ENCODE measurements at regions not wholly inside any gene's neighbourhood (a gene's known extent, or its start where the extent isn't known, plus 50 kb on each side); places are given as distances from the start of the nearest gene placed in this dataset.

- no peak for DNase-seq
Measured at GRCh38 chr11:112723676-112724495, 237.3 kb upstream of the NCAM1 start.

- DNase-seq: no peak
Measured at GRCh38 chr11:112724496-112724790, 236.8 kb upstream of the NCAM1 start.

GRCh38 chr11:112725636-112726035 is 235.6 kb upstream of the NCAM1 start:
- DNase-seq: no peak

GRCh38 chr11:112727341-112727841 is 233.8 kb upstream of the NCAM1 start:
- DNase-seq: no peak

DNA sequence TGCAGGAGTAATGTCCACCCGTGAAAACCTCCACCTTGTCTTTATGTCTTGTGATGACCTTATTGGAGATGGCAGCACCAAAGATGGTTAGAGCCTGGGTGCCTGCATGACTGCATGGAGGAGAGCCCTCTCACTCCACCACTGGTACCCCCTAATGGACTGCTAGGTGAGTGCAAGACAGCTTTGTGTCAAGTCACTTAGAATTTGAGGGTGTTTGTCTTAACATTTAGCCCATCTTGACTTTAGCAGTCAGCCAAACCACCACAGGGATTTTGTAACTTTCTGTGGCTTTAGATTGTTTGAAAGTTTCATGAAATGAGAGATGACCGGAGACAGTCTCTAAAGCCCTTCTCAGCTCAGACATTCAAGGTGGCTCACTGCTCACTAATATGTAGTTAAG is 232.9 kb upstream of the NCAM1 start:
- DNase-seq: no peak

DNA sequence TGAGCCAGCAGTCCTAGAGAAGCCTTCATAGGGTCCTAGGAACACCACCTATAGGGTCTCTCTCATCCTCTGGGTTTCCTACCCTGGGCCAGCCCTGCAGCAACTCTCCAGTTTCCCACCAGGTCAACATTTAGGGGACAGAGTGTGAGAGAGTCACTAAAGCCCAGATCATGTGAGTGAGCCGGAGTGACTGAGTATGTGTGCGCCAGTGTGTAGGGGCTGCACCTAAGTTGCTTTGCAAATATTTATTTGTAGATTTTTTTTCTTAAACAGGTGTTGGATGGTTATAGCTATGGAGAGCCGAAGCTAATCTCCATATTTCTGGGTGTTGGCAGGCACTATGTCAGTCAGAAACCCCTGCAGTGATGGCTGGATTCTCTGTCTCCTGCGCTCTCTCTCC is 232.5 kb upstream of the NCAM1 start:
- DNase-seq: no peak

- DNase-seq: no peak
Measured at GRCh38 chr11:112730591-112730990, 230.6 kb upstream of the NCAM1 start.

DNA sequence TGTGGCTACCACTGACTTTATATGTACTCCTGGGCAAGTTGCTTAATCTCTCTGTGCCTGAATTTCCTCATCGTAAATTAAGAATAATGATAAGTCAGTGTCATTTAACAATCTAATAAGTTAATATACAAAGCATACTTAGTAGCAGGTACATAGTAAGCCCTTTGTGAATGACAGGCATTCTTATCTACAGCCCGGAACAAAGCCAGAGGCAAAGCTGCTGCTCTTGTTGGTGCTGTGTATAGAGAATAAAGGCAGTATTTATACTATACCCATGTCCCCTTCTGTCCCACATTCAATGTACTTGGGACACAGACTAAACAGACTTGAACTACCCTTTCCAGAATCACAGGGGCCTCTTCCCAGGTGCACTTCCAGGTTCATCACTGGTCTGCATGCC is 229.7 kb upstream of the NCAM1 start:
- no peak for DNase-seq

GRCh38 chr11:112732031-112732430 is 229.2 kb upstream of the NCAM1 start:
- no peak for DNase-seq

DNA sequence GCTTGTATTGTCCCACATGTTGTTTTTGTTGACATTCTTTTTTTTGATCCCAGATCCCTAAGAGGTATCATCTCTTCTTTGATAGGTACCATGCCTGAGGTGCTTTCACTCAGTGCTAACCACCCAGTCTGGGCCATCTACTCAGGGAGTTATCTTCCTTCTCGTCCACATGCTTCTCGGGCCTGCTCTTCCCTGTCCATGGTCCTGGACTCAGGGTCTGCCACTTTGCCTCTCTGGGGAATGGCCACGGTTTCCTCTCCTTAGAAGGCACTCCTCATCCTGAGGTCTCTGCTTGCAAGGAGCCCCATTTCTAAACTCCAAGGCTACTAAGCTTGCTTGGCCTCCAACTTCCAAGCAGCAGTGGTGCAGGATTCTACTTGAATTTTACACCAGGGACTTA is 227.0 kb upstream of the NCAM1 start:
- DNase-seq: peak; percentile 56

- no peak for DNase-seq
Measured at GRCh38 chr11:112735470-112735869, 225.8 kb upstream of the NCAM1 start.

GRCh38 chr11:112744041-112744440 is 217.2 kb upstream of the NCAM1 start:
- DNase-seq: no peak

GRCh38 chr11:112745973-112746372 is 215.2 kb upstream of the NCAM1 start:
- DNase-seq: no peak

GRCh38 chr11:112748252-112748651 is 213.0 kb upstream of the NCAM1 start:
- DNase-seq: no peak

DNA sequence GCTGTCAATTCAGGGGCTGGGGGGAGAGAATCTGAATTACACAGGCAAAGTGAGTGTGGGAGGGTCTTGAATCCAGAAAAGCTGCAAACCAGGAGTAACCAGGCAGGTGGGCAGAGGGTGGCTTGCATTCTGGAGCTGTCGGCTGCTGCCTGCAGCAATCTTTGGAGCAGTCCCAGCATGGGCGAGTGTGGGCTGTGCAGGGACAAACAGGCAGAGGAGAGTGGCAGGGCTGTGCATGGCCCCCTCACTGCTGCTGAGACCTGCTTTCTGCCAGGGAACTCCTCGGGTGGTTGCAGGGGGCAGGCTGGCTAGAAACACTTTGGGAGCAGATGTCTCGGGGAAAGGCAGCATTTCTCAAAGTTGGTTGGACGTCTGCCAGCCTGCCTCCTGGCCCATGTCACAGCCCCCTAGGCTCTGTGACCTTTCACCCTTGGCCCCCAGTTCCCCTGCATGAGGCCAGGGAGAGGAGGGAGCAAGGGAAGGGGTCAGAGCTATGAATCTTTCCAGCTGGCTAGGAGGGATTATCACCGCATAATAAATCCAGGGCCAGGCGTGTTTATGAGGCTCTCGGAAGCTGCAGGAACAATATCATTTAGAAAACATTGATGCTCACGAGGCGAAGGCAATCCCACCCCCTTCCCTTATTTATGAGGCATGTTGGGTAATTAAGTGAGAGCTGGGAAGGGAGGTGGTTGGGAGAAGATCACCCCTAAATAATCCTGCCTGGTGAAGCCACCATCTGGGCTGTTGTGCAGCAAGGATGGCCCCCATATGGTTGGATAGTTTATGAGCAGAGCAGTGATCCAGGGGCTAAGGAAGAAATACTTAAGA is 212.3 kb upstream of the NCAM1 start:
- peak; percentile 4 for DNase-seq

DNA sequence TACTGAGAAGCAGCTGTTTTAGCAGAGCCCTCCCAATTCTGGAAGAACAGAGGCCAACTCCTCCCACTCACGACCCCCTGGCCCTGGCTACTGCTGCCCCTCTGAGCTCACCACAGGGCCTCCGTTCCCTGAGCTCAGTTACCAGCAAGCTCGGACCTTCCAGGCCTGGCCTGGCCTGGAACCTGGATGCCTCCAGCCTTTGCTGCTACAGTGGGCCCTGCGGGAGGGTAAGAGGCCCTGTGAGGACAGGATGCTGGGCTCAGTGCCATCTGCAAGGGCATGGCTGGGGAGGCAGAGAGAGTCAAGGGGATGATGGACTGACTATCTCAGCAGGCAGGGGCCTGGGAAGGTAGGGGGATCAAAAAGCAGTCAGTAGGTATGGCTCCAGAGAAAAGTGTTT is 209.9 kb upstream of the NCAM1 start:
- no peak for DNase-seq

GRCh38 chr11:112751772-112752171 is 209.4 kb upstream of the NCAM1 start:
- no peak for DNase-seq

DNA sequence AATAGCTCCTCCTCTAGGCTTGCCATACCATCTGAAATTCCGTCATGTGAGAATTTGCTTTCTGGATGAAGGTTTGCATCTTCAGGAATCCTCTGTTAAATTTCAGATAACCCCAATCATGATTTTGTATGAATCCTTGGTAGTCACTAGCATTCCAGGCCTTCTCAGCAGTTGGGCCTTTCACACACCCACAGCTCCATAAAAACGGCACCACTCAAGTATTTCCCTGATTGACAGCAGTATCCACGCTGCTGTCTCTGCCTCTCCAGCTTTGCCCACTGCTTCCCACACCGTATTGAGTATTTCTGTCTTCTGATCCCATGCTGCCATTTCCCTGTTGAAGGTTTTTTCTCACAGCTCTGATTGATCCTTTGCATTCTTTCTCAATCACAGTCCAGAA is 208.7 kb upstream of the NCAM1 start:
- DNase-seq: no peak

GRCh38 chr11:112753706-112754105 is 207.5 kb upstream of the NCAM1 start:
- DNase-seq: no peak

DNA sequence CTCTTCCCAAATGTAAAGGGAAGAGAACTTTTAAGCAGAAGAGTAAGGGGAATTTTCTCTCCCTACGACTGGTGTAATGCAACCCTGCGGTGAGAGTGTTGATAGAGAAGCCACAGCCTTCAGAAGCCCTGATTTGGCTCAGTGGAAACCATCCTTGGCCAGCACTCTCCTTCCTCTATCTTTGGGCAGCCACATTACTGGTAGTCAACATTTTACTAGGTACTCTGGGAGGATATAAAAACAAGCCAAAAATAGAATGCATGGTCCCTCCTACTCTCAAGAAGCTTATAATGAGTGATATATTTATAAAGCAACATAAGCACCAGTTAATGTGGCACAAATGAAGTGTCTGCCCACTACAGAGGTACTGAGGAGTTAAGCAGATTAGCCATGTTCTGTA is 201.8 kb upstream of the NCAM1 start:
- DNase-seq: no peak

- DNase-seq: no peak
Measured at GRCh38 chr11:112760396-112761059, 200.7 kb upstream of the NCAM1 start.

GRCh38 chr11:112761911-112762706 is 199.1 kb upstream of the NCAM1 start:
- DNase-seq: no peak

DNA sequence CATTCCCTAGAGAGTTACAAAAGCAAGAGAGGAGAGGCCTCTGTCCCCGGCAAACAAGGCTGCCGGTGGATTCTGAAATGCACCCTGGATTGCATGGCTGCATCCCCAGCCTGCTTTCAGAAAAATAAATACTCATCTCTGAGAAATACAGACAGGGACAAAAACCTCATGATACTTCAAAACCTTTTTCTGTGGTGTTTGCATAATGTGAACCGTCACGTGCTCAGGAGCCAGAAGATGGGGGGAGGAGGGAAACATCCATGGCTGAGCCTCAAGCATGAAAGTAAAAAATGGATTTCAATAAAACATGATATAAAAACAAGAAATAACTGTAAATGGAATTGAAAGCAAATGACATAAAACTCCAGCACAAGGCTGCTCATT is 198.5 kb upstream of the NCAM1 start:
- no peak for DNase-seq
